ENCODE measurements at regions not wholly inside any gene's neighbourhood (a gene's known extent, or its start where the extent isn't known, plus 50 kb on each side); places are given as distances from the start of the nearest gene placed in this dataset.

GRCh38 chr9:14405176-14405706 lies 91.3 kb upstream of the NFIB start:
- H3K9me3 ChIP-seq (ENCODE audit: insufficient read depth, low read length): no peaks in the 10 kb centered on the region
- DNase-seq (ENCODE audit: low read depth, low spot score): no peak
- no peaks in the 10 kb centered on the region for H3K27me3 ChIP-seq (ENCODE audit: insufficient read depth, insufficient read length)
- H3K36me3 ChIP-seq (ENCODE audit: insufficient read depth, insufficient read length, low read length): no peaks in the 10 kb centered on the region
- H3K9ac ChIP-seq (ENCODE audit: insufficient read length, low read depth): no peak overlapping the region
- TF ChIP-seq YY1 (IDR thresholded peaks at IDR 0.05; ENCODE audit: insufficient read depth, insufficient read length) (no peak), SUZ12 (IDR thresholded peaks at IDR 0.05; ENCODE audit: extremely low read depth, insufficient read depth, insufficient read length) (no peak), ZNF274 (IDR thresholded peaks at IDR 0.05; ENCODE audit: low read depth, low read length) (no peak)
- no peak overlapping the region for H3K4me3 ChIP-seq (ENCODE audit: insufficient read length, low read depth)
- H3K4me1 ChIP-seq (ENCODE audit: insufficient read depth, insufficient read length): no peaks in the 10 kb centered on the region

- Histone ChIP-seq H3K9ac (ENCODE audit: insufficient read length, low read depth) (no peak overlapping the region), H3K9me3 (ENCODE audit: insufficient read depth, low read length) (no peaks in the 10 kb centered on the region), H3K4me1 (ENCODE audit: insufficient read depth, insufficient read length) (no peaks in the 10 kb centered on the region), H3K27me3 (ENCODE audit: insufficient read depth, insufficient read length) (no peaks in the 10 kb centered on the region), H3K36me3 (ENCODE audit: insufficient read depth, insufficient read length, low read length) (no peaks in the 10 kb centered on the region), H3K4me3 (ENCODE audit: insufficient read length, low read depth) (no peak overlapping the region)
- DNase-seq (ENCODE audit: low read depth, low spot score): no peak
- no peak for TF ChIP-seq SUZ12 (IDR thresholded peaks at IDR 0.05; ENCODE audit: extremely low read depth, insufficient read depth, insufficient read length)
- no peak for TF ChIP-seq ZNF274 (IDR thresholded peaks at IDR 0.05; ENCODE audit: low read depth, low read length)
- TF ChIP-seq YY1 (IDR thresholded peaks at IDR 0.05; ENCODE audit: insufficient read depth, insufficient read length): no peak
These were observed 89.1 kb upstream of the NFIB start for GRCh38 chr9:14403081-14403480.

GRCh38 chr9:14402583-14402982 lies 88.6 kb upstream of the NFIB start:
- DNase-seq (ENCODE audit: low read depth, low spot score): no peak
- no peak overlapping the region for H3K4me3 ChIP-seq (ENCODE audit: insufficient read length, low read depth)
- no peak overlapping the region for H3K9ac ChIP-seq (ENCODE audit: insufficient read length, low read depth)
- no peaks in the 10 kb centered on the region for H3K36me3 ChIP-seq (ENCODE audit: insufficient read depth, insufficient read length, low read length)
- no peak for TF ChIP-seq YY1 (IDR thresholded peaks at IDR 0.05; ENCODE audit: insufficient read depth, insufficient read length)
- no peak for TF ChIP-seq SUZ12 (IDR thresholded peaks at IDR 0.05; ENCODE audit: extremely low read depth, insufficient read depth, insufficient read length)
- no peak for TF ChIP-seq ZNF274 (IDR thresholded peaks at IDR 0.05; ENCODE audit: low read depth, low read length)
- H3K4me1 ChIP-seq (ENCODE audit: insufficient read depth, insufficient read length): no peaks in the 10 kb centered on the region
- no peaks in the 10 kb centered on the region for H3K9me3 ChIP-seq (ENCODE audit: insufficient read depth, low read length)
- H3K27me3 ChIP-seq (ENCODE audit: insufficient read depth, insufficient read length): no peaks in the 10 kb centered on the region

GRCh38 chr9:14401911-14402310 lies 88.0 kb upstream of the NFIB start:
- no peak for DNase-seq (ENCODE audit: low read depth, low spot score)
- Histone ChIP-seq H3K9ac (ENCODE audit: insufficient read length, low read depth) (no peak overlapping the region), H3K27me3 (ENCODE audit: insufficient read depth, insufficient read length) (no peaks in the 10 kb centered on the region), H3K36me3 (ENCODE audit: insufficient read depth, insufficient read length, low read length) (no peaks in the 10 kb centered on the region), H3K9me3 (ENCODE audit: insufficient read depth, low read length) (no peaks in the 10 kb centered on the region), H3K4me1 (ENCODE audit: insufficient read depth, insufficient read length) (no peaks in the 10 kb centered on the region), H3K4me3 (ENCODE audit: insufficient read length, low read depth) (no peak overlapping the region)
- TF ChIP-seq ZNF274 (IDR thresholded peaks at IDR 0.05; ENCODE audit: low read depth, low read length): no peak
- TF ChIP-seq YY1 (IDR thresholded peaks at IDR 0.05; ENCODE audit: insufficient read depth, insufficient read length): no peak
- no peak for TF ChIP-seq SUZ12 (IDR thresholded peaks at IDR 0.05; ENCODE audit: extremely low read depth, insufficient read depth, insufficient read length)

- no peaks in the 10 kb centered on the region for H3K27me3 ChIP-seq (ENCODE audit: insufficient read depth, insufficient read length)
- no peaks in the 10 kb centered on the region for H3K4me1 ChIP-seq (ENCODE audit: insufficient read depth, insufficient read length)
- no peaks in the 10 kb centered on the region for H3K9me3 ChIP-seq (ENCODE audit: insufficient read depth, low read length)
- peak; percentile 39 for DNase-seq (ENCODE audit: low read depth, low spot score)
- TF ChIP-seq YY1 (IDR thresholded peaks at IDR 0.05; ENCODE audit: insufficient read depth, insufficient read length) (no peak), ZNF274 (IDR thresholded peaks at IDR 0.05; ENCODE audit: low read depth, low read length) (no peak), SUZ12 (IDR thresholded peaks at IDR 0.05; ENCODE audit: extremely low read depth, insufficient read depth, insufficient read length) (no peak)
- H3K9ac ChIP-seq (ENCODE audit: insufficient read length, low read depth): no peak overlapping the region
- no peaks in the 10 kb centered on the region for H3K36me3 ChIP-seq (ENCODE audit: insufficient read depth, insufficient read length, low read length)
- H3K4me3 ChIP-seq (ENCODE audit: insufficient read length, low read depth): no peak overlapping the region
These were observed 86.7 kb upstream of the NFIB start for GRCh38 chr9:14400658-14400995.

GRCh38 chr9:14399756-14400657 lies 86.1 kb upstream of the NFIB start:
- no peak overlapping the region for H3K9ac ChIP-seq (ENCODE audit: insufficient read length, low read depth)
- no peak for TF ChIP-seq SUZ12 (IDR thresholded peaks at IDR 0.05; ENCODE audit: extremely low read depth, insufficient read depth, insufficient read length)
- TF ChIP-seq YY1 (IDR thresholded peaks at IDR 0.05; ENCODE audit: insufficient read depth, insufficient read length): no peak
- no peak overlapping the region for H3K4me3 ChIP-seq (ENCODE audit: insufficient read length, low read depth)
- H3K36me3 ChIP-seq (ENCODE audit: insufficient read depth, insufficient read length, low read length): no peaks in the 10 kb centered on the region
- no peaks in the 10 kb centered on the region for H3K9me3 ChIP-seq (ENCODE audit: insufficient read depth, low read length)
- H3K27me3 ChIP-seq (ENCODE audit: insufficient read depth, insufficient read length): no peaks in the 10 kb centered on the region
- no peak for DNase-seq (ENCODE audit: low read depth, low spot score)
- H3K4me1 ChIP-seq (ENCODE audit: insufficient read depth, insufficient read length): no peaks in the 10 kb centered on the region

- no peaks in the 10 kb centered on the region for H3K27me3 ChIP-seq (ENCODE audit: insufficient read depth, insufficient read length)
- no peaks in the 10 kb centered on the region for H3K9me3 ChIP-seq (ENCODE audit: insufficient read depth, low read length)
- H3K9ac ChIP-seq (ENCODE audit: insufficient read length, low read depth): no peak overlapping the region
- TF ChIP-seq ZNF274 (IDR thresholded peaks at IDR 0.05; ENCODE audit: low read depth, low read length): no peak
- no peak for TF ChIP-seq SUZ12 (IDR thresholded peaks at IDR 0.05; ENCODE audit: extremely low read depth, insufficient read depth, insufficient read length)
- no peak for TF ChIP-seq YY1 (IDR thresholded peaks at IDR 0.05; ENCODE audit: insufficient read depth, insufficient read length)
- H3K36me3 ChIP-seq (ENCODE audit: insufficient read depth, insufficient read length, low read length): no peaks in the 10 kb centered on the region
- no peaks in the 10 kb centered on the region for H3K4me1 ChIP-seq (ENCODE audit: insufficient read depth, insufficient read length)
- DNase-seq (ENCODE audit: low read depth, low spot score): no peak
- H3K4me3 ChIP-seq (ENCODE audit: insufficient read length, low read depth): no peak overlapping the region
These were observed 84.5 kb upstream of the NFIB start for GRCh38 chr9:14398473-14398872.

All from NT2/D1 (cell line).